Inflammatory macrophage (primary cell): ENCODE measurements at regions not wholly inside any gene's neighbourhood (a gene's known extent, or its start where the extent isn't known, plus 50 kb on each side); places are given as distances from the start of the nearest gene placed in this dataset.

Source experiments
- DNase-seq, 2 donors: peaks; one replicate each; pipeline ENCODE4 v3.0.0-alpha.2; 2020 to 2022

DNA sequence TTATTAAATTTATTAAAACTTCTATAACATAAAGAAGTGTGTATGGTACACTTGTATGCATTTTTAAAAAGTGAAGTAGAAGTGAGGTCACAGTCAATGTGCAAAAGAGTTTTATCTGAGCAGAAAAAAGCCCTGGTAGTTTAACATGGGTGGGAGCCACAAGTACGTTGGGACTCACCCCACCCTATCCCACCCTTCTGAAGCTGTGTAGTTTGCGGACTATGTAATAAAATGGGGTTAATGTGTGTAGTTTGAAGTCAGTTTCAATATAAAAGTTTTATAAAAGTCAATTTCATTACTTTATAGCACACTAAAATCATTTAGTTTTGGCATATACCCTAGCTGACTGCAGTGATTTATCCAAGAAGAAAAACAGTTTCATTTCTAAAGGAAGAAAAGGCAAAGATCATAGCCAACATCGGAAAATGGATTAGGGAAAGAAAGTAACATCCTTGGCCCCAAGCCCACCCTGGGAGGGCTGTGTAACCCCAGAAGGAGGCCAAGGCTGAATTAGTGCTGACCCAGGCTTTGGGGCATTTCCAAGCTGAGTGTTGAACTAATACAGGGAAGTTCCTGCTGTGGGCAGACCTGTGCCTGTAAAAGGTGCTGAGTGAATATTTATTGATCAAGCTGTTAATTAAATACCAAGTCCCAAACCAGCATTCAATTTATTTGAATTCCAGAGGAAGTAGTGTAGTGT is 398.6 kb upstream of the ADAMTSL1 start:
- DNase-seq: no peak

DNA sequence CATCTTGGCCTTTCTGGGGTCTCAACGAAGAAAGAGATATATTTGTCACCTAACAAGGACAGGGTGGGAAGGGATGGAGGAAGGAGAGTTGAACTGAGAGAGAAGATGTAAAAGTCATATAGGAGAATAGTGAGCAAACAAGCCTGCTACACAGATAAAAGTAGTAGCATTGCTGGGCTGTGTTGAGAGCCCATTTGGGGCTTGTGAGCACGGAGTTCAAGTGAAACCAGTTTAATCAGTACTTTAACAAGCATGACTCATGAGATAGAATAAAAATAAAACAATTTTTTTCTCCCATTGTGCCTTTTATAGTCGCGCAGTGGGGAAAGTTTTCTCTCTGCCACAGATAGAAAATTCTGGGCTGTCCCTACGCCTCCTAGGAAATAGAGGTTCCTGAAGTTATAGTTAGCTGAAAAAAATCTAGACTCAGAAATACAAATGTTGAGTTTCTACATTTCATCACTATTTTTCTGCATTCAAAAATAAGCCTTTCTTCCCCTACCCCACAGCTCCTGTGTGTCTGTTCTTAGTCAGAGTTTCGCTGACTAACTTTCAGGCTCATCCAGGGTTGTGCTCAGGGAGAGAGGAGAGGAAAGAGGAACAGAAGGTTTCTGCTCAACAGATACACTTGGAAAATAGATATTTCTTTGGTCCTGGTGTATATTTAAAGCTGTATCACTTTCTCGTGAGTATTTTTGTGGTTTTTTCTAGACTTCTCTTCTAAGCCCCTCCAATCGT is 395.8 kb upstream of the ADAMTSL1 start:
- no peak for DNase-seq

DNA sequence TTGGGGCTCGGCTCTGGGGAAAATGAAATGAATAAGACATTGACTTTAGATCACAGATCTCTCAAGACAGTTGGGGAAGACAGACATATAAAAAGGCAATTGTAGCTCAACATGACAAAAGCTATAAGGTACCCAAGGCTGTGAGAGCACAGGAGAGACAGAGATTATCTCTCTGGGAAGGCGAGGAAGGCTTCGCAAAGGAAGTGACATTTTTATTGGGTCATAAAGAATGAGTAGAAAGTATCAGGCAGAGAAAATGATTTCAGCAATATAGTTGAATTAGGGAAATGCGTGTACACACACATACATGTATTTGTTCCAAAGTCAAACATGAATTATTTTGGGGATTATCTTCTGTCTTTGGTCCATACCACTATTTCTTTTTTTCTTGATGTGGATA is 381.8 kb upstream of the ADAMTSL1 start:
- no peak for DNase-seq

DNA sequence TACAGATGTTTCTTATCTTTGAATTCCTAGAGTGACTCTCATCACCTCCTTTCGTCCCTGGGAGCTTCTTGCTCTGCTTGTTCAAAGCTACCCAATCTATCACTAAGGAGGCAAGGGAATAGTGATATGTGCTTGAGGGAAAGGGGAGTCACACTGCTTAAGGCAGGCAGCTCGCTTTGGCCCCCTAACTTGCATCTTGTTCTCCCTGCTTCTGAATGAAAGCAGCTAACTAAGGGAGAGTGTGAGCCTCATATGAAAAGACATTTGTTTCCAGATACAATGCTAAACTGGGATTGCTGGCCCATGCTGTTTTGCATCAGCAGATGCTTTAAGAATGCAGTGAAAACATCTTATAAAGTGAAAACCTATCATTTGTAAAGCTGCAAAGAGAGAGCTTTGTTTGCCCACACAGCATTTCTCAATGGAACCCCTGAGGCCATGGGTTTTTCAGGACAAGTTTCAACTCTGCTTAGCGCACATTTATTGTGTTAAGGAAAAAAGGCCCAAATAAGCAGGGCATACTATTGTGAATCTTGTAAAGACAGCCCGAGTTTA is 367.9 kb upstream of the ADAMTSL1 start:
- DNase-seq: no peak

DNA sequence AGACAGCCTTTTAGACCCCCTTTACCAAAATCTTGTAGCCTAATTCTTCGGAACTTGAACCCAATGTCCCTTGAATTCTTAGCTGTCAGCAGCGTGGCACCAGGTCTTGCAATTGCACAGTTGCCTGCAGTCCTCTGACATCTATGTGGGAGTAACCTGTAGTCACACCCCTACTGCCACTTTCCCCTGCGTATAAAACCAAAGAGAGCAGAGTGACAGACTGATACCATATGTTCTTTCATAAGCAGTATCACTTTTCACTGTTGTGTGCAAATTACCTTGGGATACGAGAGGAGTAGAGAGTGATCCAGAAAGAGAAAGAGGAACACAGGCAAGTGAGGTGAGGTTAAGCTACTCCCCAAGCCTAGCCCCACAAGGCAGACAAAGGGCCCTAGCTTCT is 364.3 kb upstream of the ADAMTSL1 start:
- no peak for DNase-seq

DNA sequence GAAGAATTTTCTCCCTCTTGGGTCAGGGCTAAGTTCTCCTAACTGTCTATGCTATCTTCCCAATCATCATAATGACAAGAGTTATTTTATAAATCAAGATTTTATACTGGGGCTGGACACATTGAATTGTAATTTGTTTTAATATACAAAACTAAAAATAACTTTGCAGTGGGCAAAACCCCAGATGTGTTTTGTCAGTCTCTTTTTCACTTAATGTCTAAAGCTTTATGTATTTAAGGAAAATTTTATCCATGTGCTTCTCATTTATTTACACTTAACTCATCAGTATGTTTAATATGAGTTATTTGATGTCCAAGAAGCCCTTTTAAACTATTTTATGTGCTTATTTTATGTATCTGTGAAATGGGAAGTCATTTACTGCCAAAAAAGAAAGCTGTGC is 362.8 kb upstream of the ADAMTSL1 start:
- no peak for DNase-seq

DNA sequence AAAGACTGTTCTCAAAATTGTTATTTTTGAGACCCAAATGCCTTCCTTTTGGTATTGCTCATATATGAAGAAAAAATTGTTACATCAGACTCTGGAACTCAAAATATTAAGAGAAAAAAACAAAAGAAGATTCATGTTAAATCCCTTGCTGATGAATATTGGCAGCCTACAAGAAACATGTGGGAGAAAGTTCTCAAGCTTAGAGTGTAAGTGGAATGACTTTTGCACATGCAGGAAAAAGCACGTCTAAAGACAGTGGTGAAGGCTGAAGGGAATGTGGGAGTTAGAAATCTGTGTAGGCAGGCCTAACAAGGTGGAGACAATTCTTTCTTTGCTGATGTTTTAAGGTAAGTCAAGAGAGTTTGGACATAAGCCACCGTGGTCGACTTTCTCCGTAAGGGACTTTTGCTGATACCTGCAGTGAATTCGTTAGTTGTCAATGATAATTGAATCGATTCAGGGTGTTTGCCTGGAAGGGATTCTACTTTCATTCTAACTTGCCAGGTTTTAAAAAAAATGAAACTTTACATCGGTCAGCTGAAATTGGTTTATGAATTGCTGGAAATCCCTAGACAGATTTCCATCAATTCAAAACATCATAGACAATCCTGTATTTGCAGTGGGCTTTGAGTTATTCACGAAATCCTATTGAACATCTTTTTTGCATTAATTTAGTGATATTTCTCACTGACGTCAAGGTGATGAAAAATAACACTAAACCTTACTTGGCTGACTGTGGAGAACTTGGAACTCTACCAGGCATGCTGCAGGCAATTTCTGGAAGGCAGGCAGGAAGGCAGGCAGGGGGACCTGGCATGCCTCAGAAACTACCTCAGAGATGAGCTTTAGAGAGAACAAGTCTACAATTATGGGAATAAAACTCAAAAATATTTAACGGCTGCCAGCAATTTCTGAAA is 359.1 kb upstream of the ADAMTSL1 start:
- no peak for DNase-seq

DNA sequence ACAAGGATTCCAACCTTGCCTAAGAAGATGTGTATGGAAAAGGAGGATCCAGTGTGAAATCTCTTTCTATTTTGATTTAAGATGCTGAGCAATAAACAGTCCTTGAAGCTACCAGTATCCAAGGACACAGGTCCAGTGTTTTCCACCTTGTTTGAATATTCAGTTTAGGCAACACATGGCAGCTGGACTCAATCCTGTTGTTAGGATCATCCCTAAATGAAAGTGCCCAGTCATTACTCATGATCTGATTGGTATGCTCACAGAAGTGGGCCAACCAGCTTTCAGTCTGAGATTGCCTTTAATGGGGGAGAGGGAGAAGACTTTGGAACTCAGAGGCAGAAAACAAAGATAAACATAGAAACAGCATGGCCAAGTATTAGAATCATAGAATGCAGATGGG is 355.7 kb upstream of the ADAMTSL1 start:
- DNase-seq: no peak

DNA sequence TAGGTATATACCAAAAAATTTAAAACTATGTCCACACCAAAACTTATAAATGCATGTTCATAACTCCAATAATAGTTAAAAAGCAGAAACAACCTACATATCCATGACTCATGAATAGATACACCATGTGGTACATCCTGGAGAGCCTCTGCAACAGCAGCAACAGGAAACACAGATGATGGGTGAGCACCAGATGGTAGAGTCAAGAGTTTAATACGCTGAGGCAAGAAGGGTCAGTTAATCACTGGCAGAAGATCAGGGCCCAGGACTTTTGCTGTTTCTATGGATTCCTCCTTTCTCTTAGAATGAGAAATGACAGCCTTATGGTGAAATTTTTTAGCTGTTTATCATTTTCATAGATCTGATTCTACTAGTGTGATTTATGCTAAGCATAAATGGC is 351.8 kb upstream of the ADAMTSL1 start:
- DNase-seq: no peak

DNA sequence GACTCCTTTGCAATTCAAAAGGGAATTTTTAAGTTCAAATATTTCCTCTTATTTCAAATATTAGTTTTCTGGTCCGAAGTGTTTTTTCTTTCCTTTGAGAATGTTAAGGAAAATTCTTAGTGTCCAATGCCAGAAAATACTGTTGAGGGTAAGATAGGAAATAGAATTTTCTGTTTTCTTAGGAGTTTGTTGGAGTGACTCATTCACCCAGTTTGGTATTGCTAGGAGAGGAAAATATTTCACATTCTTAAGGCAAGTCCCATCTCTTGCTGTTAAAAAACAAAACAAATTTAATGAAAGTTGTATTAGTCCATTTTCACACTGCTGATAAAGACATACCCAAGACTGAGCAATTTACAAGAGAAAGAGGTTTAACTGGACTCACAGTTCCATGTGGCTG is 349.2 kb upstream of the ADAMTSL1 start:
- DNase-seq: no peak

DNA sequence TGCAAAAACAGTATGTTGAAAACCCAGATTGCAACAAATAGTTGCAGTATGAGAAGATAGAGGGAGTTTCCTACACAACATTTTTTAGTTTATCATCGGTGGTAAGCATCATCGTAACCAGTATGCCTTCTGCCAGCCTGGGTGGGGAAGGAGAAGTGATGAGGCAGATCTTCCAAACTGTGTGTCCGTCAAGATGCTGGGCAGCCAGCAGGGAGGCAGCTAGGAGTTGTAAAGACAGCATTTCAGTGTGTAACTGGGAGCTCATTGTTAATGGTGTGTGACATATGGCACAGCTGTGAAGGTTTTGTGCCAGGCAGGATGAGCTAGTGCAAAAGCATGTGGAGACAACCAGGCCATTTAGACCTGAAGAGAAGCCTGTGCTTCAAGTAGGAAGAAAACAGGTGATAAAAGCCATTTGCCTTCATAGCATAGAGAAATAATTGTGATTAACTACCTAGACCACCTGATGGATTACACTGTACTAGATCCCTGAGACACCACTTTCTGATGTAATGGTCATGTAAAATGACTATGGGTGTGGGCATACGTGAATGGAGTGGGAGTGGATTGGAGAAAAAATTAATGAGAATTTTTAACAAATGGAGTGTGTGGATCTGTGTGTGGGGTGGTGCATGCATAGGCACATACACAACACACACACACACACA is 347.0 kb upstream of the ADAMTSL1 start:
- no peak for DNase-seq

DNA sequence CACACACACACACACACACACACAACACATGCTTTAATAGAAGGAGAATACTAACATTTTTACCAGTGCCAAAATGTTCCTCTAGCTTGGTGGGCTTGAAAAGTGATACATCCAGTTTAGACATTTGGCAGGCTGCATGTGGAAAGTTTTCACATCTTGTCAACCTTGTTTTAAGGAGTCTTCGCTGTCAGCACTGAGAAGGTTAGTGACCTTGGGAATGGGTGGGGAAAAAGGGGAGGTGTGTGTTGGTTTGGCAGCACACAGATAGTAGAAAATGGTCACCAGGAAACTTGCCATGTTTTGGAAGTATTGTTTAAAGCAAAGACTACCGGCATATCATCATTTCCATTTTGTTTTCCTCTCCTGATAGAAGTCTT is 346.5 kb upstream of the ADAMTSL1 start:
- no peak for DNase-seq

DNA sequence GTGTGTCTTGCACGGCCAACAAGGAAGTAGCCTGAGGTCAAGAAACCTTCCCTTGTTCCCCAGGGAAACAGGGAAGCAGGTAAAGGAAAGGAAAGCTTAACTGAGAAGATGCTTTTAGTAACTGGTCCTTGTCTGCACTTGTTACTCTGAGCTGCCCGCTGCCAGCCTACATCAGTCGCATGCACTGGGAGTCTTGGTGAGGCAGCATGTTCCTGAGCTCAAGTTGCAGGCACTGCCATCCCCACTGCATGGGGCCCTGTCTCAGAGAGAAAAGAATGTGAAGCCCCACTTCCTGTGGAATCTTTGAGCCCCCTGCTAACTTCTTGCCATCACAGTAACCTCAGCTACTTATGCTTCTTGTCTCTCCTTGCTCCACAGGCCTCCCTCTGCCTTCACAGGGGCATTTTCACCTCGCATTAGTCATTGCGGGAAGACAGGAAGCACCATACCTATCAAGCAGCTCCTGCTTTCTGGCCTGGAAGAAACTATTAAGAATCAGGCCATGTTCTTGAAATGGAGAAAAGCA is 344.1 kb upstream of the ADAMTSL1 start:
- no peak for DNase-seq

DNA sequence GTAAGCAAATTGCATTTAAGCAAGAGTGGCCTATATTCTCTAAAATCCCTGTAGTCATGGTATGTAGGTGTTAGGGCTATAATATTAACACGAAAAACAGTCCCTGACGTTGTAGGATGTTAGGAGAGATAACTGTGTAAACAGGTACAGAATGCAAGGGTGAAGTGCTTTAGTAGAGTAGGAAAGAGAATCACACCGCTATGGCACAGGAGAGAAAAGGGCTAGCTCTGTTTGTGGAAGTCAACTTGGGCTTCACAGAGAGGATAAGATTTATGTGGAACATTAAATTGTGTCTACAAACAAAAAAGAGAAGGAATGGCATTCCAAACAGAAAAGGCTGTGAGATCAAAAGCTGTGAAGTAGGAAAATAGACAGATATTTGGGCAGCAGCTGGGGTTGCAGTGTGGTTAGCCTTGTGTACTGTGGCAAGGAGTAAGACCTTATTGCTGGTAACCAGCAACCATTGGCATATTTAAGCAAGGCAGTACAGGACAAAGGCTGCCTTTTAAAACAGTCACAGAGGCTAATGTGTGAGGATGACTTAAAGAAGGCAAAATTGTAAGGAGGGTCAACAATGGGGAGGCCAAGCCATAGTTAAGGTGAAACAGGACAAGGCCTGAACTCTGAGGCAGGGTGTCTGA is 337.5 kb upstream of the ADAMTSL1 start:
- DNase-seq: no peak

DNA sequence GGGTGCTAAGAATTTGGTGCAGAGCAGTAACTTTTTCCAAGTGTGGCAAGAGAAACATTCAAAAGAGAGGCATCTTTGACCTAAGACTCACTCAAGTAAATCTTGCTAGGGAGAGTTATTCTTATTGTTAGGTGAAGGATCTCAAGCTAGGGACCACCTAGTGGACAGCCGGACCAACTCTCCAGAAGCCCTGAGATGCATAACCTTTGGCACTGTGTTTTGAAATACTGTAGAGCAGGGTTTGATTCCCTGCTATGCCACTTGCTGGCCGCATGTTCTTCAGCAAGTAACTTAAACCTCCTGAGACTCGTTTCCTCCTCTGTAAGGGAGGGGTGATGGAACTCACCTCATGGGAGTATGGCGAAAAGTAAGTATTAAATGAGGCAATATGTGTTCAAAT is 336.1 kb upstream of the ADAMTSL1 start:
- no peak for DNase-seq

DNA sequence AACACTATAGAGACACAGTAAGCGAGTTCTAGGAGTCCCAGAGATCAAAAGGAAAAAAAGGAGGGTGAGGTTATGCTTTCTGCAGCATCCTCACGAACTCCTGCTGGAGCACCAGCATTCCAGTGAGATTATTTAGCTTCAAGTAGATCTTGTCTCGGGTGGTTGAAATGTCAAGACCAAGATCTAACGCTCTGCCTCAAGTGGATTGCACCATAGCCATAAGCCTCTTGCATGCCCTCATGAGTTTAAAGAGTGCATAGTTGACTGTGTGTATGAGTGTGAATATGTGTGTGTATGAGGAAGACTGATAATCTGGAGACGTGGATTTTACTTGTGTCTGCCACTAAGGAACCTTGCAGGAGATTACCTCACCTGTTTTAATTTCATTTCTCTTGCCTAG is 335.3 kb upstream of the ADAMTSL1 start:
- DNase-seq: no peak

DNA sequence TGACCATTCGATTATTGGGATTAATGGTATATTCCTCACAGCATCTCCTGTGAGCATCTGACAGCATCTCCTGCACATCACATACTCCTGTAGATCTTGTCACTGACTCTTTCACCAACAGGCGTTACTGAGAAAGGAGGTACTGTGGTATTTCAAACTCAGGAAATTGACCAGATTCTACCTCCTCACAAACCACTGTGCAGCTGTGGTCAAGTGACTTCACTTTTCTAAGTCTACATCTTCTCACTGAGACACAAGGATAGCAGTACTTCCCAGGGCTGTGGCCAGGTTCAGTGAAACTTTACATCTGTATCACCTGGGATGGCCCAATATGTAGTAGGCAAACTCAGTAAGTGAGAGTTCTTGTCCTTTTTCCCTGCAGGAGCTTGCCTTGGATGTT is 332.3 kb upstream of the ADAMTSL1 start:
- DNase-seq: no peak

DNA sequence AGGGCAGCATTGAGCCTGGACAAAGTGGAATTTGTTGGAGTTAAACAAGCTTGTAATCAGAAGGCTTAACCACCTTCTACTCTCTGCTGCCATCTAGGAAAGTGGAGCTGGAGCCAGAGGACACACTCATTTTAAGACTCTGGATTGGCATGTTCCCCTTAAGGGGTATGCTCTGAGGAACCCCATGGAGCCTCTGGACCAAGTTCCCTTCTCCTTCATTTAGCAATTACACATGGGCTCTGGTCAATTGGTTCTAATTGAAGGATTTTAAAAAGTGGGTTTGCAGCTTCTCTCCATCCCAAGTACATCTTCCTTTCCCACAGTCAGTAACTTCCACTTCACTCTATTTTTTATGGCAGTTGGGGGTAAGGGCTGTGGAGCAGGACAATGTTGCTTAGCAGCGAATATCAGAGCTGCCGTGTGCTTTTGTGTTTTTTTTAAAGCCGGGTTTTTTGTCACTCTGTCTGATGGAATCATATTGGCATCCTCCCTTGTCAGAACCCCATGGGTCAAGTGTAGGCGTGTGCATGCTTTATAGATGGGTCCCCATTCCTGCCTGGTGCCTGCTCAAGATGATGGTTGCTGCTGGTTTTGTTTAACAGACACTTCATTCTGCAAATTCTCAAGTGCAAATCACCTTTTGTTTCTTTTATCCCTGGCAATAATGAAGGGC is 330.7 kb upstream of the ADAMTSL1 start:
- no peak for DNase-seq

DNA sequence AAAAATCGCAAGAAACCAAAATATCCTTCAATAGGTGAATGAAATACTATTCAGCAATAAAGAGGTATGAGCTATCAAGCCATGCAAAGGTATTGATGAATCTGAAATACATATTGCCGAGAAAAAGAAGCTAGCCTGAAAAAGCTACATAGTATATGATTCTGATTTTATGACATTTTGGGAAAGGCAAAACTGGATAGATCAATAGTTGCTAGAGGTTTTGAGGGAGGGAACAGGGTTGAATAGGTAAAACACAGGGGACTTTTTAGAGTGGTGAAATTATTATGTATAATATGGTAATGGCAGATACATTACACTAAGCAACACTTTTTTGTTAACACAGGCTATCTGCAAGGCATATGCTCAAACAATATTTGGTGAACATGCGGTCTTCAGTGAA is 327.6 kb upstream of the ADAMTSL1 start:
- no peak for DNase-seq

DNA sequence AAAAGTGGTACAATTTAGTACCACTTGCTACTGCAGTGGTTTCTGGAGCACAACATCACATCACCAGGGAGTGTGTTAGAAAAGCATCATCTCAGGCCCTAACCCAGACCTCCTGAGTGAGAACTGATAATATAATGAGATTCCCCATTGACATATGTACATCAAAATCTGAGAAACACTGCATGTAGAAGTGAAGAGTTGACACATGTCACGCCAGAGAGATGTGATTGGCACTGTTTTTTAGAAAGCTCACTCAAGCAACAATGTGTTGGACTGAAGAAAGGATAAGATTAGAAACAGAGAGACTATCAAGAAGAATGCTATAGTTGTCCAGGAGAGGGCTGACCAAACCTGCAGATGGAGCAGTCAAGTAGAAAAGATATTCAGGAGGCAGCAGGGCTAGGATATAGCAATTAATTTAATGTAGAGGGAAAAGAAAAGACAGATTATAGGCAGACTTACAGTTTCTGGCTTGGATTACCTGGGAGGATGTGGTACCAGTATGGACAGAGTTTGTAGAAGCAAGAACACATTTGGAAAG is 324.4 kb upstream of the ADAMTSL1 start:
- DNase-seq: no peak

DNA sequence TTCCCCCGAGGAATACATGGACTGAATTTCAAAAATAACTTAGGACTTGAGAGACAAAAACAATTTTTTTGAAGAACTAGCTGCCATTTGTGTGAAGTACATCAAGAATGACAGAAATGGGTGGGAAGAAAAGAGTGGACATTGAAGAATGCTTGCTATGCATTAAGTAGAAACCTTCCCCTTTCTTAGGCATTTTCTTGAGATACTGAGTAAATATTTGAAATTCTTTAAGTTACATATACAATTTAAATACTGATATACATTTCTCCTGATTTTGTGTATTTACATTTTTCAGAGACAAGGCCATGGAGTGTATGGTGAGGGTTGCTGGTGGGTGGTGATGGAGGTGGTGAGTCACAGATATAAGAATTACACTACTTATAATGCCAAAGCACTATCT is 319.3 kb upstream of the ADAMTSL1 start:
- DNase-seq: no peak
